Epithelial cell of proximal tubule (primary cell): ENCODE measurements at regions not wholly inside any gene's neighbourhood (a gene's known extent, or its start where the extent isn't known, plus 50 kb on each side); places are given as distances from the start of the nearest gene placed in this dataset.

Source experiments
- DNase-seq: peaks from one replicate; pipeline ENCODE4 v3.0.0-alpha.2; 2011; ENCODE audit warnings: low read depth
- H3K4me3 ChIP-seq: 2 replicates; pipeline ENCODE4 v1.5.1; 2011; ENCODE audit warnings: low read depth, mild to moderate bottlenecking, low read length
- CTCF ChIP-seq: conservative IDR thresholded peaks from 2 replicates; pipeline ENCODE4 v1.5.1; 2012; ENCODE audit warnings: low read depth, mild to moderate bottlenecking, low read length

GRCh38 chr2:238685327-238685709, 162.6 kb upstream of the TWIST2 start:
- TF ChIP-seq CTCF, result no peak
- DNase-seq, result no peak

GRCh38 chr2:238685713-238686112, 162.2 kb upstream of the TWIST2 start:
- no peak for TF ChIP-seq CTCF
- no peak overlapping the region for H3K4me3 ChIP-seq
- DNase-seq, result no peak

More at GRCh38 chr2:238685327-238685709, 162.6 kb upstream of the TWIST2 start:
- H3K4me3 ChIP-seq, result no peak overlapping the region

- no peak for TF ChIP-seq CTCF
- no peak for DNase-seq
- no peak overlapping the region for H3K4me3 ChIP-seq
These were observed 161.7 kb upstream of the TWIST2 start for GRCh38 chr2:238686223-238686622.

- DNase-seq, result no peak
- H3K4me3 ChIP-seq, result no peak overlapping the region
- no peak for TF ChIP-seq CTCF
These were observed 159.4 kb upstream of the TWIST2 start for GRCh38 chr2:238688193-238689153.

GRCh38 chr2:238689331-238689730, 158.6 kb upstream of the TWIST2 start:
- TF ChIP-seq CTCF, result no peak

GRCh38 chr2:238689871-238690389, 158.0 kb upstream of the TWIST2 start:
- no peak for DNase-seq
- TF ChIP-seq CTCF, result no peak
- no peak overlapping the region for H3K4me3 ChIP-seq

More at GRCh38 chr2:238689331-238689730, 158.6 kb upstream of the TWIST2 start:
- no peak for DNase-seq
- no peak overlapping the region for H3K4me3 ChIP-seq

- no peak for TF ChIP-seq CTCF
- no peak for DNase-seq
- no peak overlapping the region for H3K4me3 ChIP-seq
These were observed 157.4 kb upstream of the TWIST2 start for GRCh38 chr2:238690511-238690910.
